ENCODE measurements at regions not wholly inside any gene's neighbourhood (a gene's known extent, or its start where the extent isn't known, plus 50 kb on each side); places are given as distances from the start of the nearest gene placed in this dataset.
A peak's percentile ranks its signal among the peaks of the same experiment; 100 is the strongest.

DNA sequence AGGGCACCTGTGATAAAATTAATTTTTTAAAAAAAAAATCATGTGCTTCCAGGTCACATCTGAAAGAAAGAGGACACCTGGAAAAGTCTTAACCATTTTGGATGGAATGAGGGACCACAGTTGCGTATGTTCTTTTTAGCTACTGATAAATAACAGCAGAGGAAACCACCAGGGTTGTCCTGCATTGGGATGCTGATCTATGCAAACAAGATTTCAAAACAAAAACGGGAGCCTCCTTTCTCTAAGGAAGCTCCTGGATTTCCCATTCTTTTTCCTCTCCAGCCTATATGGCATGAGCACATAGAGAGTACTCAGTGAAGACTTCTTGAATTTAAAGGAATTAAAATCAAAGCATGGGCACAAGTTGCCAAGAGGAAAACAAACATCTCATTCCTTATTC, 145.6 kb upstream of the THBS1 start:
- H3K4me1 Mint-ChIP-seq = peaks cover 37% of the 10 kb centered on the region
- peaks cover 12% of the 10 kb centered on the region for H3K9me3 Mint-ChIP-seq
- H3K27ac Mint-ChIP-seq = no peak overlapping the region
- no peaks in the 10 kb centered on the region for H3K36me3 Mint-ChIP-seq
- TF ChIP-seq, protein P1, sequence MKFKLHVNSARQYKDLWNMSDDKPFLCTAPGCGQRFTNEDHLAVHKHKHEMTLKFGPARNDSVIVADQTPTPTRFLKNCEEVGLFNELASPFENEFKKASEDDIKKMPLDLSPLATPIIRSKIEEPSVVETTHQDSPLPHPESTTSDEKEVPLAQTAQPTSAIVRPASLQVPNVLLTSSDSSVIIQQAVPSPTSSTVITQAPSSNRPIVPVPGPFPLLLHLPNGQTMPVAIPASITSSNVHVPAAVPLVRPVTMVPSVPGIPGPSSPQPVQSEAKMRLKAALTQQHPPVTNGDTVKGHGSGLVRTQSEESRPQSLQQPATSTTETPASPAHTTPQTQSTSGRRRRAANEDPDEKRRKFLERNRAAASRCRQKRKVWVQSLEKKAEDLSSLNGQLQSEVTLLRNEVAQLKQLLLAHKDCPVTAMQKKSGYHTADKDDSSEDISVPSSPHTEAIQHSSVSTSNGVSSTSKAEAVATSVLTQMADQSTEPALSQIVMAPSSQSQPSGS (CRISPR knock-in tag; IDR thresholded peaks at IDR 0.05; ENCODE audit: borderline replicate concordance, low read depth) = no peak
- TF ChIP-seq JAZF1 (CRISPR knock-in tag; IDR thresholded peaks at IDR 0.05) = no peak
- TF ChIP-seq, protein P2, sequence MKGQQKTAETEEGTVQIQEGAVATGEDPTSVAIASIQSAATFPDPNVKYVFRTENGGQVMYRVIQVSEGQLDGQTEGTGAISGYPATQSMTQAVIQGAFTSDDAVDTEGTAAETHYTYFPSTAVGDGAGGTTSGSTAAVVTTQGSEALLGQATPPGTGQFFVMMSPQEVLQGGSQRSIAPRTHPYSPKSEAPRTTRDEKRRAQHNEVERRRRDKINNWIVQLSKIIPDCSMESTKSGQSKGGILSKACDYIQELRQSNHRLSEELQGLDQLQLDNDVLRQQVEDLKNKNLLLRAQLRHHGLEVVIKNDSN (CRISPR knock-in tag; IDR thresholded peaks at IDR 0.05) = no peak
- TF ChIP-seq, protein P3, sequence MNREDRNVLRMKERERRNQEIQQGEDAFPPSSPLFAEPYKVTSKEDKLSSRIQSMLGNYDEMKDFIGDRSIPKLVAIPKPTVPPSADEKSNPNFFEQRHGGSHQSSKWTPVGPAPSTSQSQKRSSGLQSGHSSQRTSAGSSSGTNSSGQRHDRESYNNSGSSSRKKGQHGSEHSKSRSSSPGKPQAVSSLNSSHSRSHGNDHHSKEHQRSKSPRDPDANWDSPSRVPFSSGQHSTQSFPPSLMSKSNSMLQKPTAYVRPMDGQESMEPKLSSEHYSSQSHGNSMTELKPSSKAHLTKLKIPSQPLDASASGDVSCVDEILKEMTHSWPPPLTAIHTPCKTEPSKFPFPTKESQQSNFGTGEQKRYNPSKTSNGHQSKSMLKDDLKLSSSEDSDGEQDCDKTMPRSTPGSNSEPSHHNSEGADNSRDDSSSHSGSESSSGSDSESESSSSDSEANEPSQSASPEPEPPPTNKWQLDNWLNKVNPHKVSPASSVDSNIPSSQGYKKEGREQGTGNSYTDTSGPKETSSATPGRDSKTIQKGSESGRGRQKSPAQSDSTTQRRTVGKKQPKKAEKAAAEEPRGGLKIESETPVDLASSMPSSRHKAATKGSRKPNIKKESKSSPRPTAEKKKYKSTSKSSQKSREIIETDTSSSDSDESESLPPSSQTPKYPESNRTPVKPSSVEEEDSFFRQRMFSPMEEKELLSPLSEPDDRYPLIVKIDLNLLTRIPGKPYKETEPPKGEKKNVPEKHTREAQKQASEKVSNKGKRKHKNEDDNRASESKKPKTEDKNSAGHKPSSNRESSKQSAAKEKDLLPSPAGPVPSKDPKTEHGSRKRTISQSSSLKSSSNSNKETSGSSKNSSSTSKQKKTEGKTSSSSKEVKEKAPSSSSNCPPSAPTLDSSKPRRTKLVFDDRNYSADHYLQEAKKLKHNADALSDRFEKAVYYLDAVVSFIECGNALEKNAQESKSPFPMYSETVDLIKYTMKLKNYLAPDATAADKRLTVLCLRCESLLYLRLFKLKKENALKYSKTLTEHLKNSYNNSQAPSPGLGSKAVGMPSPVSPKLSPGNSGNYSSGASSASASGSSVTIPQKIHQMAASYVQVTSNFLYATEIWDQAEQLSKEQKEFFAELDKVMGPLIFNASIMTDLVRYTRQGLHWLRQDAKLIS (CRISPR knock-in tag; IDR thresholded peaks at IDR 0.05; ENCODE audit: borderline replicate concordance) = no peak
- POLR2A ChIA-PET = no interaction called here
- ATAC-seq (peak; percentile 50; the same call in 1 of the 2 replicates), DNase-seq (ENCODE audit: low spot score) (no peak)
- no peak overlapping the region for H3K4me3 Mint-ChIP-seq
- CTCF ChIA-PET = no interaction called here
- H3K27me3 Mint-ChIP-seq (ENCODE audit: low read depth) = peaks cover 3% of the 10 kb centered on the region; the same call in 1 of the 2 replicates

DNA sequence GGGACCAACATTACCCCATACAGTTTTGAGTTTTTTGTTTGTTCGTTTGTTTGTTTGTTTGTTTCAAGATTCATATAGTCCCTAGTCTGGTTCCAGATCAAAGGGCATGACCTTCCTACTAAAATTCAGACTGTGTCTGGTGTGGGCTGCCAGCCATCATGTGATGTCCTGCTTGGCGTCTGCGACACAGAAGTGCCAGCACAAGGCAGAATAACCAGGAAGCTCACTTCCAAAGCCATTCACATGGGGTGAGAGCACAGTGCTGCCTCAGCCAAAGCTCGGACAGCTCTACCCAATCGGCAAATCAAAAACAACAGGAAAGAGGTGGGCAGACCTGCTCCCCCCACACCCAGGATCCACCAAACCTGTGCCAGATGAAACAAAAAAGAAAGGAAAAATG, 142.6 kb upstream of the THBS1 start:
- TF ChIP-seq, protein P4, sequence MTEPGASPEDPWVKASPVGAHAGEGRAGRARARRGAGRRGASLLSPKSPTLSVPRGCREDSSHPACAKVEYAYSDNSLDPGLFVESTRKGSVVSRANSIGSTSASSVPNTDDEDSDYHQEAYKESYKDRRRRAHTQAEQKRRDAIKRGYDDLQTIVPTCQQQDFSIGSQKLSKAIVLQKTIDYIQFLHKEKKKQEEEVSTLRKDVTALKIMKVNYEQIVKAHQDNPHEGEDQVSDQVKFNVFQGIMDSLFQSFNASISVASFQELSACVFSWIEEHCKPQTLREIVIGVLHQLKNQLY (CRISPR knock-in tag; IDR thresholded peaks at IDR 0.05) = no peak
- TF ChIP-seq, protein P5, sequence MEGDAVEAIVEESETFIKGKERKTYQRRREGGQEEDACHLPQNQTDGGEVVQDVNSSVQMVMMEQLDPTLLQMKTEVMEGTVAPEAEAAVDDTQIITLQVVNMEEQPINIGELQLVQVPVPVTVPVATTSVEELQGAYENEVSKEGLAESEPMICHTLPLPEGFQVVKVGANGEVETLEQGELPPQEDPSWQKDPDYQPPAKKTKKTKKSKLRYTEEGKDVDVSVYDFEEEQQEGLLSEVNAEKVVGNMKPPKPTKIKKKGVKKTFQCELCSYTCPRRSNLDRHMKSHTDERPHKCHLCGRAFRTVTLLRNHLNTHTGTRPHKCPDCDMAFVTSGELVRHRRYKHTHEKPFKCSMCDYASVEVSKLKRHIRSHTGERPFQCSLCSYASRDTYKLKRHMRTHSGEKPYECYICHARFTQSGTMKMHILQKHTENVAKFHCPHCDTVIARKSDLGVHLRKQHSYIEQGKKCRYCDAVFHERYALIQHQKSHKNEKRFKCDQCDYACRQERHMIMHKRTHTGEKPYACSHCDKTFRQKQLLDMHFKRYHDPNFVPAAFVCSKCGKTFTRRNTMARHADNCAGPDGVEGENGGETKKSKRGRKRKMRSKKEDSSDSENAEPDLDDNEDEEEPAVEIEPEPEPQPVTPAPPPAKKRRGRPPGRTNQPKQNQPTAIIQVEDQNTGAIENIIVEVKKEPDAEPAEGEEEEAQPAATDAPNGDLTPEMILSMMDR (IDR thresholded peaks at IDR 0.05) = no peak
- no peak for TF ChIP-seq CBFB (CRISPR knock-in tag; IDR thresholded peaks at IDR 0.05; ENCODE audit: low read depth)
- no peak for TF ChIP-seq CREM (CRISPR knock-in tag; IDR thresholded peaks at IDR 0.05)
- no peak for TF ChIP-seq OVOL2 (CRISPR knock-in tag; IDR thresholded peaks at IDR 0.05; ENCODE audit: borderline replicate concordance)
- no peak for TF ChIP-seq JUN (CRISPR knock-in tag; IDR thresholded peaks at IDR 0.05)
- TF ChIP-seq, protein P6, sequence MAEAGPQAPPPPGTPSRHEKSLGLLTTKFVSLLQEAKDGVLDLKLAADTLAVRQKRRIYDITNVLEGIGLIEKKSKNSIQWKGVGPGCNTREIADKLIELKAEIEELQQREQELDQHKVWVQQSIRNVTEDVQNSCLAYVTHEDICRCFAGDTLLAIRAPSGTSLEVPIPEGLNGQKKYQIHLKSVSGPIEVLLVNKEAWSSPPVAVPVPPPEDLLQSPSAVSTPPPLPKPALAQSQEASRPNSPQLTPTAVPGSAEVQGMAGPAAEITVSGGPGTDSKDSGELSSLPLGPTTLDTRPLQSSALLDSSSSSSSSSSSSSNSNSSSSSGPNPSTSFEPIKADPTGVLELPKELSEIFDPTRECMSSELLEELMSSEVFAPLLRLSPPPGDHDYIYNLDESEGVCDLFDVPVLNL (CRISPR knock-in tag; IDR thresholded peaks at IDR 0.05; ENCODE audit: borderline replicate concordance, low read depth) = no peak
- TF ChIP-seq ZNF671 (CRISPR knock-in tag; IDR thresholded peaks at IDR 0.05) = no peak
- TF ChIP-seq JAZF1 (CRISPR knock-in tag; IDR thresholded peaks at IDR 0.05) = no peak
- no peak for TF ChIP-seq GTF2I (CRISPR knock-in tag; conservative IDR thresholded peaks at IDR 0.05)
- TF ChIP-seq, protein P7, sequence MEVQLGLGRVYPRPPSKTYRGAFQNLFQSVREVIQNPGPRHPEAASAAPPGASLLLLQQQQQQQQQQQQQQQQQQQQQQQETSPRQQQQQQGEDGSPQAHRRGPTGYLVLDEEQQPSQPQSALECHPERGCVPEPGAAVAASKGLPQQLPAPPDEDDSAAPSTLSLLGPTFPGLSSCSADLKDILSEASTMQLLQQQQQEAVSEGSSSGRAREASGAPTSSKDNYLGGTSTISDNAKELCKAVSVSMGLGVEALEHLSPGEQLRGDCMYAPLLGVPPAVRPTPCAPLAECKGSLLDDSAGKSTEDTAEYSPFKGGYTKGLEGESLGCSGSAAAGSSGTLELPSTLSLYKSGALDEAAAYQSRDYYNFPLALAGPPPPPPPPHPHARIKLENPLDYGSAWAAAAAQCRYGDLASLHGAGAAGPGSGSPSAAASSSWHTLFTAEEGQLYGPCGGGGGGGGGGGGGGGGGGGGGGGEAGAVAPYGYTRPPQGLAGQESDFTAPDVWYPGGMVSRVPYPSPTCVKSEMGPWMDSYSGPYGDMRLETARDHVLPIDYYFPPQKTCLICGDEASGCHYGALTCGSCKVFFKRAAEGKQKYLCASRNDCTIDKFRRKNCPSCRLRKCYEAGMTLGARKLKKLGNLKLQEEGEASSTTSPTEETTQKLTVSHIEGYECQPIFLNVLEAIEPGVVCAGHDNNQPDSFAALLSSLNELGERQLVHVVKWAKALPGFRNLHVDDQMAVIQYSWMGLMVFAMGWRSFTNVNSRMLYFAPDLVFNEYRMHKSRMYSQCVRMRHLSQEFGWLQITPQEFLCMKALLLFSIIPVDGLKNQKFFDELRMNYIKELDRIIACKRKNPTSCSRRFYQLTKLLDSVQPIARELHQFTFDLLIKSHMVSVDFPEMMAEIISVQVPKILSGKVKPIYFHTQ (CRISPR knock-in tag; IDR thresholded peaks at IDR 0.05) = no peak
- Mint-ChIP-seq H3K4me1 (peaks cover 39% of the 10 kb centered on the region), H3K4me3 (no peak overlapping the region), H3K9me3 (peaks cover 8% of the 10 kb centered on the region), H3K27ac (no peak overlapping the region), H3K27me3 (ENCODE audit: low read depth) (peaks cover 3% of the 10 kb centered on the region; the same call in 1 of the 2 replicates), H3K36me3 (no peaks in the 10 kb centered on the region)
- POLR2A ChIA-PET = interaction anchor here (1.3 kb wide), 1 partner anchor 142 kb away, joined by 5 read pairs; no protein-coding TSS in a partner anchor
- ATAC-seq = no peak
- DNase-seq (ENCODE audit: low spot score) = no peak
- CTCF ChIA-PET = interaction anchor here (1.2 to 1.5 kb wide), 3 partner anchors 9 to 266 kb away, joined by 3 to 6 read pairs (median 3); no protein-coding TSS in a partner anchor
